ENCODE measurements at regions not wholly inside any gene's neighbourhood (a gene's known extent, or its start where the extent isn't known, plus 50 kb on each side); places are given as distances from the start of the nearest gene placed in this dataset.
A peak's percentile ranks its signal among the peaks of the same experiment; 100 is the strongest.

DNA sequence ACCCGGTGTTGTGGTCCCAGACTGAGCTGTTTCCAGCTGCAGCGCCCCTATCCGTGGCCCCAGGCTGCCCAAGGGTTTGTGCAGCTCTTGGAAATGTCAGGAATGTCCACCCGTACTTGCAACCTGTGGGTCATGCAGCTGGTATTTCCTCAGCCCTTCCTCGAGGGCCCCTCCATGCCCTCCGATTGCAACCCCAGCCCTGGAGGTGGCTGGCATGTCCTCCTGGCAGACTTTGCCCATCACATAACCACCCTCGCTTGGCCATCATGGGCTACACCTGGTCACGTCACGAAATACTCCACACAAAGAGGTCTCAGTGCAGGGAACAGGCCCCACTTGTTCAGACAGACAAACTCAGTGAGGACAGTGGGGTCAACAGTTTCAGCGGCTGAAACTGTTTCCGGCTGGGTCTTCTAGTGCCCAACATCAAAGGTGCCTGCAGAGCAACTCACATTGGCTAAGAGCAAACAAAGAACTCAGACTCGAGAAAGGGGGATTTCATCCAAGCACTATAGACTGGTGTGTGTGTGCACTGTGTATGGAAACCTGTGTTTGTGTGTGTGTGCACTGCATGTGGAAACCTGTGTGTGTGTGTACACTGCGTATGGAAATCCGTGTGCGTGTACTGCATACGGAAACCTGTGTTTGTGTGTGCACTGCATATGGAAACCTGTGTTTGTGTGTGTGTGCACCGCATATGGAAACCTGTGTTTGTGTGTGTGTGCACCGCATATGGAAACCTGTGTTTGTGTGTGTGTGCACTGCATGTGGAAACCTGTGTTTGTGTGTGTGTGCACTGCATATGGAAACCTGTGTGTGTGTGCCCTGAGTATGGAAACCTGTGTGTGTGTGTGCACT is 72.8 kb upstream of the CCND1 start (continued):
- no peak for TF ChIP-seq RCOR1 (IDR thresholded peaks at IDR 0.05; ENCODE audit: insufficient replicate concordance, low read length)

DNA sequence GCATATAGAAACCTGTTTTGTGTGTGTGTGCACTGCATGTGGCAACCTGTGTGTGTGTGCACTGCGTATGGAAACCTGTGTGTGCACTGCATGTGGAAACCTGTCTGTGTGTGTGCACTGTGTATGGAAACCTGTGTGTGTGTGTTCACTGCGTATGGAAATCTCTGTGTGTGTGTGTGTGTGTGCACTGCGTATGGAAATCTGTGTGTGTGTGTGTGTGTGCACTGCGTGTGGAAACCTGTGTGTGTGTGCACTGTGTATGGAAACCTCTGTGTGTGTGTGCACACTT is 72.2 kb upstream of the CCND1 start:
- H2AK5ac ChIP-seq (ENCODE audit: low read depth, low read length), result no peak overlapping the region
- peaks cover 14% of the 10 kb centered on the region for H3K27me3 ChIP-seq (ENCODE audit: control insufficient read depth, insufficient read depth, low read length)
- H3K56ac ChIP-seq (ENCODE audit: extremely low read depth, insufficient read depth, low read length), result no peak overlapping the region
- 0 out of 2 replicates have a peak overlapping the region, but pooled peaks have one; percentile 87 for H2BK120ac ChIP-seq (ENCODE audit: low read depth, low read length)
- H2BK20ac ChIP-seq (ENCODE audit: low read depth, low read length), result 0 out of 2 replicates have a peak overlapping the region, but pooled peaks have one; percentile 10
- H2AFZ ChIP-seq (replicated peaks; ENCODE audit: low read length, poor library complexity), result no peak overlapping the region
- TF ChIP-seq CEBPB (IDR thresholded peaks at IDR 0.05; ENCODE audit: low read depth, low read length) (no peak), RFX5 (IDR thresholded peaks at IDR 0.05; ENCODE audit: low read depth, low read length) (no peak), NFE2L2 (IDR thresholded peaks at IDR 0.05; ENCODE audit: low read depth, low read length) (no peak), CHD1 (IDR thresholded peaks at IDR 0.05; ENCODE audit: low read depth, low read length) (no peak), MAFK (IDR thresholded peaks at IDR 0.05; ENCODE audit: low read depth, low read length) (no peak)
- TF ChIP-seq, protein P1, sequence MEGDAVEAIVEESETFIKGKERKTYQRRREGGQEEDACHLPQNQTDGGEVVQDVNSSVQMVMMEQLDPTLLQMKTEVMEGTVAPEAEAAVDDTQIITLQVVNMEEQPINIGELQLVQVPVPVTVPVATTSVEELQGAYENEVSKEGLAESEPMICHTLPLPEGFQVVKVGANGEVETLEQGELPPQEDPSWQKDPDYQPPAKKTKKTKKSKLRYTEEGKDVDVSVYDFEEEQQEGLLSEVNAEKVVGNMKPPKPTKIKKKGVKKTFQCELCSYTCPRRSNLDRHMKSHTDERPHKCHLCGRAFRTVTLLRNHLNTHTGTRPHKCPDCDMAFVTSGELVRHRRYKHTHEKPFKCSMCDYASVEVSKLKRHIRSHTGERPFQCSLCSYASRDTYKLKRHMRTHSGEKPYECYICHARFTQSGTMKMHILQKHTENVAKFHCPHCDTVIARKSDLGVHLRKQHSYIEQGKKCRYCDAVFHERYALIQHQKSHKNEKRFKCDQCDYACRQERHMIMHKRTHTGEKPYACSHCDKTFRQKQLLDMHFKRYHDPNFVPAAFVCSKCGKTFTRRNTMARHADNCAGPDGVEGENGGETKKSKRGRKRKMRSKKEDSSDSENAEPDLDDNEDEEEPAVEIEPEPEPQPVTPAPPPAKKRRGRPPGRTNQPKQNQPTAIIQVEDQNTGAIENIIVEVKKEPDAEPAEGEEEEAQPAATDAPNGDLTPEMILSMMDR (conservative IDR thresholded peaks at IDR 0.05; ENCODE audit: low read depth, low read length), result no peak
- POLR2A ChIA-PET (ENCODE audit: unreplicated experiment), result no interaction called here
- no peak overlapping the region for H3K18ac ChIP-seq (ENCODE audit: low read depth, low read length)
- intact Hi-C loops (cut with micrococcal nuclease), result no loop called here
- dilution Hi-C loops (cut with HindIII; ENCODE audit: low sequenced_read_pairs, unreplicated experiment), result no loop called here
- peaks cover 14% of the 10 kb centered on the region for H3K9me1 ChIP-seq (ENCODE audit: insufficient read depth, low read length)
- H3K14ac ChIP-seq (replicated peaks; ENCODE audit: low read depth, low read length), result peak overlapping the region; percentile 65
- no peak for ATAC-seq (ENCODE audit: low read depth)
- no peak overlapping the region for H4K8ac ChIP-seq (ENCODE audit: low read depth in 2 of 2, low read length in 2 of 2)
- H3K9ac ChIP-seq (ENCODE audit: low read depth, low read length), result no peak overlapping the region
- DNase-seq, result no peak
- H3K4me2 ChIP-seq (ENCODE audit: low read depth, low read length), result no peak overlapping the region
- no peak overlapping the region for H3K27ac ChIP-seq (ENCODE audit: insufficient read depth, low read length)
- H3K79me1 ChIP-seq (ENCODE audit: low read depth in 1 of 2, low read length in 2 of 2), result no peaks in the 10 kb centered on the region
- H2BK5ac ChIP-seq (ENCODE audit: low read depth, low read length, poor library complexity, severe bottlenecking), result no peak overlapping the region
- no peak overlapping the region for H2AK9ac ChIP-seq (replicated peaks; ENCODE audit: low read depth, low read length, poor library complexity)
- CTCF ChIA-PET, result no interaction called here
- 75% methylated on average over 1 of the region's 4 CpGs; no CpG with 5 or more reads in 1 of the 2 experiments for whole genome bisulfite sequencing, 2 experiments (ENCODE audit: extremely low coverage in 2 of 2, insufficient read length in 1 of 2)
- no peak overlapping the region; the same call in 1 of the 2 replicates for H3K4ac ChIP-seq (ENCODE audit: low read depth, low read length)
- H3K4me3 ChIP-seq (ENCODE audit: insufficient read depth, low read depth, low read length), result no peak overlapping the region
- peak overlapping the region; percentile 39; the same call in 1 of the 3 replicates for H2BK15ac ChIP-seq (ENCODE audit: low read depth, low read length)
- no peak overlapping the region for H3K23ac ChIP-seq (ENCODE audit: low read depth, low read length)
- no peak overlapping the region for H4K91ac ChIP-seq (ENCODE audit: insufficient read depth, low read depth, low read length)
- in situ Hi-C loops (cut with MboI; ENCODE audit: low sequenced_read_pairs), result no loop called here
- H3K9me3 ChIP-seq (ENCODE audit: control insufficient read depth, insufficient read depth, low read length), result no peaks in the 10 kb centered on the region
- no peak overlapping the region for H4K5ac ChIP-seq (ENCODE audit: low read depth, low read length)
- H3K36me3 ChIP-seq (ENCODE audit: control insufficient read depth, insufficient read depth, low read length), result no peaks in the 10 kb centered on the region
- H4K20me1 ChIP-seq (ENCODE audit: insufficient read depth, low read length), result no peaks in the 10 kb centered on the region
- H3K4me1 ChIP-seq (ENCODE audit: control insufficient read depth, insufficient read depth, low read length), result peaks cover 10% of the 10 kb centered on the region
- no TSS peak for BruUV-seq (replicated peaks)

All from IMR-90 (cell line).